ENCODE measurements at regions not wholly inside any gene's neighbourhood (a gene's known extent, or its start where the extent isn't known, plus 50 kb on each side); places are given as distances from the start of the nearest gene placed in this dataset.

DNA sequence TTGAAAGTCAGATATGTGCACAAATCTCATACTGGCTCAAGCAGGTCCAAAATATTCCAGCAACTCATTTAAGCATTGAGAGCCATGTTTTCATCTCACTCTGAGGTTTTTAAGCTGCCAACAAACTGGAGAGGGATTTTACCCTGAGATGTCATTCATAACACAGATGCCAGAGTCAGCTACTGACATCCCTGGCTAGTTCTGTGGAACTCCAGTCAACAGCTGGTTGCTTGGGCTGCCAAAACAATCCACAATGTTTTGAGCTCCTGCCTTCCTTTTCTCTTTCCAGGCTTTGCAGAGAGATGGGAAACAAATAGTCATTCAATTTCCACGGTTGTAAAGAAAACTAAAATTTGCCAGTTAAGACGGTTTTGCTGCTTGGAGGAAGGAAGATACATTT lies 621.2 kb upstream of the FBXO33 start:
- no peak for DNase-seq
- Histone ChIP-seq H3K27me3 (ENCODE audit: control insufficient read depth, insufficient read depth, low read length, poor library complexity, severe bottlenecking) (no peaks in the 10 kb centered on the region), H3K9ac (ENCODE audit: extremely low read depth, low read length, poor library complexity, severe bottlenecking) (no peak overlapping the region), H3K4me3 (ENCODE audit: low read length) (no peak overlapping the region), H3K4me1 (ENCODE audit: control insufficient read depth, insufficient read depth, low read length) (no peaks in the 10 kb centered on the region), H3K27ac (ENCODE audit: low read depth, low read length) (no peak overlapping the region), H3K9me3 (ENCODE audit: control insufficient read depth, low read length) (no peaks in the 10 kb centered on the region), H3K36me3 (ENCODE audit: control insufficient read depth, insufficient read depth, low read length) (no peaks in the 10 kb centered on the region)
- H3K27ac Mint-ChIP-seq, result no peak overlapping the region
- no peaks in the 10 kb centered on the region for H3K27me3 Mint-ChIP-seq (ENCODE audit: insufficient read depth)
- H3K9me3 Mint-ChIP-seq, result no peaks in the 10 kb centered on the region
- no peak for TF ChIP-seq CTCF (conservative IDR thresholded peaks at IDR 0.05)
- no peaks in the 10 kb centered on the region for H3K36me3 Mint-ChIP-seq (ENCODE audit: low read depth)
- H3K4me3 Mint-ChIP-seq, result no peak overlapping the region
- WGBS, 2 experiments (ENCODE audit: insufficient coverage in 1 of 2, insufficient read length in 1 of 2), result 82 to 100% methylated on average over 1 to 2 of the region's 2 CpGs
- H3K4me1 Mint-ChIP-seq, result peaks cover 5% of the 10 kb centered on the region

- no peak overlapping the region for H3K4me3 Mint-ChIP-seq
- H3K27me3 Mint-ChIP-seq (ENCODE audit: insufficient read depth), result no peaks in the 10 kb centered on the region
- no peaks in the 10 kb centered on the region for H3K4me1 Mint-ChIP-seq
- no peak overlapping the region for H3K27ac Mint-ChIP-seq
- Histone ChIP-seq H3K36me3 (ENCODE audit: control insufficient read depth, insufficient read depth, low read length) (no peaks in the 10 kb centered on the region), H3K9me3 (ENCODE audit: control insufficient read depth, low read length) (no peaks in the 10 kb centered on the region), H3K27me3 (ENCODE audit: control insufficient read depth, insufficient read depth, low read length, poor library complexity, severe bottlenecking) (no peaks in the 10 kb centered on the region), H3K27ac (ENCODE audit: low read depth, low read length) (no peak overlapping the region), H3K4me3 (ENCODE audit: low read length) (no peak overlapping the region), H3K4me1 (ENCODE audit: control insufficient read depth, insufficient read depth, low read length) (no peaks in the 10 kb centered on the region), H3K9ac (ENCODE audit: extremely low read depth, low read length, poor library complexity, severe bottlenecking) (no peak overlapping the region)
- H3K9me3 Mint-ChIP-seq, result no peaks in the 10 kb centered on the region
- no peaks in the 10 kb centered on the region for H3K36me3 Mint-ChIP-seq (ENCODE audit: low read depth)
- DNase-seq, result no peak
- 99 to 100% methylated on average over 3 of the region's 3 CpGs for whole genome bisulfite sequencing, 2 experiments (ENCODE audit: insufficient coverage in 1 of 2, insufficient read length in 1 of 2)
- no peak for TF ChIP-seq CTCF (conservative IDR thresholded peaks at IDR 0.05)
Observed at GRCh38 chr14:40028991-40029390, 596.8 kb upstream of the FBXO33 start.

DNA sequence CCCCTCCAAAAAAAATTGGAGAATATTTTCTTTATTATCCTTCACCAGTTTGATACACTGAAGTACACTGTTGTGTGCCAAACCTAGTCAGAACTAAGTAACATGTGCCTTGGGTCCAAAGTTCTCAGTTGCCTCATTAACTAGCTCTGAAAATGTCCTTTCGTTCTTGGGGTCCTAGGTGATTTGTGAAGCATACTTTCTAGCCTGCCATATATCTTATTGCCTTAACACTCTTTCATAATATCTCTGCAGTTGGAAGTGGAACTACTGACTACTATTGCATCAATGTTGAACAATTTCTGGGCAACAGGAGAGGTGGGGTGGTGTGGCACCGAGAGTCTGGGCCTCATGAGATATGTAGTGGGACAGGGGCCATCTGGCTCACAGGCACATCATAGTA lies 592.9 kb upstream of the FBXO33 start:
- Mint-ChIP-seq H3K4me3 (no peak overlapping the region), H3K4me1 (no peaks in the 10 kb centered on the region), H3K36me3 (ENCODE audit: low read depth) (no peaks in the 10 kb centered on the region), H3K27me3 (ENCODE audit: insufficient read depth) (no peaks in the 10 kb centered on the region), H3K27ac (no peak overlapping the region), H3K9me3 (no peaks in the 10 kb centered on the region)
- H3K36me3 ChIP-seq (ENCODE audit: control insufficient read depth, insufficient read depth, low read length), result no peaks in the 10 kb centered on the region
- no peaks in the 10 kb centered on the region for H3K27me3 ChIP-seq (ENCODE audit: control insufficient read depth, insufficient read depth, low read length, poor library complexity, severe bottlenecking)
- no peak overlapping the region for H3K4me3 ChIP-seq (ENCODE audit: low read length)
- no peak overlapping the region for H3K27ac ChIP-seq (ENCODE audit: low read depth, low read length)
- no peaks in the 10 kb centered on the region for H3K9me3 ChIP-seq (ENCODE audit: control insufficient read depth, low read length)
- no peak for DNase-seq
- no peak for TF ChIP-seq CTCF (conservative IDR thresholded peaks at IDR 0.05)
- no peak overlapping the region for H3K9ac ChIP-seq (ENCODE audit: extremely low read depth, low read length, poor library complexity, severe bottlenecking)
- 95 to 100% methylated on average over 1 to 2 of the region's 2 CpGs for WGBS, 2 experiments (ENCODE audit: insufficient coverage in 1 of 2, insufficient read length in 1 of 2)
- no peaks in the 10 kb centered on the region for H3K4me1 ChIP-seq (ENCODE audit: control insufficient read depth, insufficient read depth, low read length)
